Tibial nerve (tissue), 4 donors: ENCODE measurements at regions not wholly inside any gene's neighbourhood (a gene's known extent, or its start where the extent isn't known, plus 50 kb on each side); places are given as distances from the start of the nearest gene placed in this dataset.
"Not testable (repeated sequence)": the region's sequence is repeated elsewhere in the genome, so short reads cannot be mapped to it uniquely, and the experiment has no call there.

Experiments
- DNase-seq, 2 donors: peaks; one replicate each; pipeline ENCODE4 v3.0.0-alpha.2; 2019; ENCODE audit warnings: low spot score in 2 of 2
- H3K27ac ChIP-seq, 4 donors: fragments of 200-600 bp; sonication (generic) in 3 of 4; one replicate each; pipeline ENCODE4 v1.5.1; 2017 to 2019; ENCODE audit warnings: mild to moderate bottlenecking in 1 of 4
- H3K27me3 ChIP-seq, 2 donors: fragments of 200-600 bp; sonication (generic) in 1 of 2; one replicate each; pipeline versions ENCODE4 v1.5.1 to v1.6.0; 2017 to 2019
- H3K36me3 ChIP-seq, 3 donors: fragments of 200-600 bp; sonication (generic); one replicate each; pipeline ENCODE4 v1.5.1; 2018 to 2019
- H3K4me1 ChIP-seq, 4 donors: fragments of 200-600 bp; sonication (generic) in 3 of 4; one replicate each; pipeline ENCODE4 v1.5.1; 2017 to 2019
- H3K4me3 ChIP-seq, 4 donors: fragments of 200-600 bp; sonication (generic) in 3 of 4; one replicate each; pipeline ENCODE4 v1.5.1; 2017 to 2019; ENCODE audit warnings: mild to moderate bottlenecking in 1 of 4, moderate library complexity in 1 of 4
- H3K9me3 ChIP-seq, 4 donors: fragments of 200-600 bp; sonication (generic) in 3 of 4; one replicate each; pipeline ENCODE4 v1.5.1; 2017 to 2019
- CTCF ChIP-seq, 5 experiments: fragments of 200-600 bp in 3 of 5; fragments of 450-650 bp in 2 of 5; sonication (generic) in 3 of 5; IDR thresholded peaks; one replicate each; pipeline ENCODE4 v1.5.1; 2016 to 2019; ENCODE audit warnings: antibody characterized with exemption in 5 of 5, mild to moderate bottlenecking in 3 of 5, moderate library complexity in 2 of 5
- EP300 ChIP-seq, 2 donors: sonication (generic); formaldehyde crosslinking; IDR thresholded peaks; one replicate each; pipeline ENCODE4 v1.6.1; 2017; ENCODE audit warnings: antibody characterized with exemption in 2 of 2, mild to moderate bottlenecking in 1 of 2
- POLR2A ChIP-seq, 2 donors: fragments of 450-650 bp; IDR thresholded peaks; one replicate each; pipeline ENCODE4 v1.6.1; 2017; ENCODE audit warnings: antibody characterized with exemption in 2 of 2, mild to moderate bottlenecking in 2 of 2, moderate library complexity in 2 of 2
- WGBS, 2 donors: methylation state at CpG; one replicate each; pipeline ENCODE4 v1.1.5; 2018; 5-methylcytosine and 5-hydroxymethylcytosine counted together

DNA sequence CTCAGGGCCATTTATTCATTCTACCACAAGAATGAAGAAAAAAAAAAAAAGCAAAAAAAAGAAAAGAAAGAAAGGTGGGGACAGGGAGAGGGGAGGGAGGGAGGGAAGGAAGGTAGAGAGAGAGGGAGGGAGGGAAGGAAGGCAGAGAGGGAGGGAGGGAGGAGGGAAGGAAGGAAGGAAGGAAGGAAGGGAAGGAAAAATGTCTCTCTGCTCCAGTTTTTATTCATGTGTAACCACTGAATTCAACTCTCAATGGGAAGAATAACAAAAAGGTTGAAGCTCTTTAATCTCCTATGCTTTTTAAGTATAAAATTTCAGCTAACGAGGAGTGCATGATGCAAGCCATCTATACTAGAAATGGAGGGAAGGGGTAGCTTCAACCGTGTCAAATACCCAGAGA lies 287.3 kb downstream of the MREG start:
- Histone ChIP-seq H3K9me3 (no peaks in the 10 kb centered on the region), H3K27me3 (no peaks in the 10 kb centered on the region), H3K4me3 (no peak overlapping the region), H3K27ac (no peak overlapping the region), H3K4me1 (peaks cover 0 to 14% (median 4%) of the 10 kb centered on the region in 4 donors), H3K36me3 (no peaks in the 10 kb centered on the region)
- TF ChIP-seq EP300 (IDR thresholded peaks at IDR 0.05) (no peak), POLR2A (IDR thresholded peaks at IDR 0.05) (no peak), CTCF (IDR thresholded peaks at IDR 0.05) (no peak)
- WGBS, 2 donors, result 90 to 91% methylated on average over 2 of the region's 2 CpGs
- no peak for DNase-seq

DNA sequence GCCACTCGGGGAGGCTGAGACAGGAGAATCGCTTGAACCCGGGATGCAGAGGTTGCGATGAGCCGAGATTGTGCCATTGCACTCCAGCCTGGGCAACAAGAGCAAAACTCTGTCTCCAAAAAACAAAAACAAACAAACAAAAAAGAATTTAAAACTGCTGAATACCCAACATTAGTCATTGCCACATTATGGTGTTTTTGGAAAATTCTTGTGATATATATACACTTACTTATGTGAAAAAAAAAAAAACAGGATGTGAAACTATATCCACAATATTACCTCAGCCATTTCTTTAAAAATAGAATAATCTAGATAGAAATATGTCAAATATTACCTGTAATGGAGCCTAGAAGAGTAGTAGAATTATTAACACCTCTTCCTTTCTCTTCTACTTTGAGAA lies 288.3 kb upstream of the FN1 start:
- 98% methylated on average over 5 of the region's 5 CpGs for WGBS, 2 donors
- H3K4me3 ChIP-seq, result no peak overlapping the region
- H3K27ac ChIP-seq, result no peak overlapping the region
- H3K4me1 ChIP-seq, result peaks cover 0 to 11% (median 4%) of the 10 kb centered on the region in 4 donors
- no peak for TF ChIP-seq EP300 (IDR thresholded peaks at IDR 0.05)
- TF ChIP-seq POLR2A (IDR thresholded peaks at IDR 0.05), result no peak
- no peak for TF ChIP-seq CTCF (IDR thresholded peaks at IDR 0.05)
- no peaks in the 10 kb centered on the region for H3K27me3 ChIP-seq
- no peaks in the 10 kb centered on the region for H3K9me3 ChIP-seq
- DNase-seq, result no peak
- H3K36me3 ChIP-seq, result no peaks in the 10 kb centered on the region

DNA sequence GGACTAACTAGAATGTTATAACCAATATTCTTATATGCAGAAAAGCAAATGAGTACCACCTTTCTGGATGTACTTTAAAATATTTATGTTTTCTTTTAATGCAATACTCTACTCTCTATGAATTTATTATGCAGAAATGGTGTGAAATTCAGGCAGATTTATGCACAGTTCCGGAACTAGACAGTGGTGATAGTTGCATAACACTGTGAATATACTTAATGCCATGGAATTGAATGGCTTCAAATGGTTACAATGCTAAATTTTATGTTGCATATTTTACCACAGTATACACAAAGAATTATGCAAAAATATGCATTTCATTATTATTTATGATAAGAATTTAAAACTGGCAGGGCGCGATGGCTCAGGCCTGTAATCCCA lies 287.8 kb upstream of the FN1 start:
- H3K36me3 ChIP-seq, result no peaks in the 10 kb centered on the region
- no peak overlapping the region for H3K27ac ChIP-seq
- no peaks in the 10 kb centered on the region for H3K9me3 ChIP-seq
- TF ChIP-seq POLR2A (IDR thresholded peaks at IDR 0.05) (no peak), EP300 (IDR thresholded peaks at IDR 0.05) (no peak), CTCF (IDR thresholded peaks at IDR 0.05) (no peak)
- H3K27me3 ChIP-seq, result no peaks in the 10 kb centered on the region
- no peak for DNase-seq
- peaks cover 0 to 8% (median 3%) of the 10 kb centered on the region in 4 donors for H3K4me1 ChIP-seq
- no peak overlapping the region for H3K4me3 ChIP-seq
- 92 to 95% methylated on average over 3 of the region's 3 CpGs for WGBS, 2 donors

DNA sequence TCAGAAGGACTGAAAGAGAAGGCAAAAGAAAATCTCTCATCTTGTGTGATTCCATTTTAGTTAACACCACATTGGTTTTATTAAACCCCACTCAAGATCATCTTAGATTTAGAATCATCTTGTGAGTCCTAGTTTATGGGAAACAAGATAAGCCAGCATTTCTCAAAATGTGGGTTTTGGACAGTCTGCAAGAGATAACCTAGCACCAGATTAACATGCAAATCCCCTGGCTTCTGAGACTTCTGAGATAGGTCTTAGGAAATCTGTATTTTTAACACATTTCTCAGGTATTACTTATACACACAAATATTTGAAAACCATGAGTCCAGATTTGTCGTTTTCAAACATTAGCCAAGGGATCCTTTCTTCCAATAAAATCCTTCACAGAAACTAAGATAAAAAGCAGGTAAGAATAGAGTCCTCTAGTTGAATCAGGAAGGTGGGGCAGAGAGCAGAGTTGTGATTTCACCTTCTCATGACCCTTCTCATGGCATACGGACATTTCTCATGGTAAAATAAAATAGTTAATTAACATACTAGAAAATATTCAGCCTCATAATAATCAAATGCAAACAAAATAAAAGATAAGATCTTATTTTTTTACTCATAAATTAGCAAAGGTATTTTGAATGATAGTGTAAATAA lies 287.2 kb upstream of the FN1 start:
- H3K36me3 ChIP-seq, result no peaks in the 10 kb centered on the region
- no peaks in the 10 kb centered on the region for H3K27me3 ChIP-seq
- WGBS, 2 donors, result 78 to 80% methylated on average over 2 of the region's 2 CpGs
- peaks cover 0 to 5% (median 1%) of the 10 kb centered on the region in 4 donors for H3K4me1 ChIP-seq
- no peaks in the 10 kb centered on the region for H3K9me3 ChIP-seq
- no peak overlapping the region for H3K4me3 ChIP-seq
- no peak overlapping the region for H3K27ac ChIP-seq
- DNase-seq, result no peak
- TF ChIP-seq POLR2A (IDR thresholded peaks at IDR 0.05) (no peak), CTCF (IDR thresholded peaks at IDR 0.05) (no peak), EP300 (IDR thresholded peaks at IDR 0.05) (no peak)

GRCh38 chr2:215722125-215722524 lies 286.3 kb upstream of the FN1 start:
- TF ChIP-seq EP300 (IDR thresholded peaks at IDR 0.05), result no peak
- no peak for TF ChIP-seq POLR2A (IDR thresholded peaks at IDR 0.05)
- no peak for TF ChIP-seq CTCF (IDR thresholded peaks at IDR 0.05)
- whole genome bisulfite sequencing, 2 donors, result 85 to 90% methylated on average over 5 of the region's 5 CpGs
- no peaks in the 10 kb centered on the region for H3K36me3 ChIP-seq
- H3K9me3 ChIP-seq, result no peaks in the 10 kb centered on the region
- no peaks in the 10 kb centered on the region for H3K27me3 ChIP-seq
- H3K4me1 ChIP-seq, result peaks cover 0 to 6% (median 0%) of the 10 kb centered on the region in 4 donors
- no peak for DNase-seq
- H3K4me3 ChIP-seq, result no peak overlapping the region
- H3K27ac ChIP-seq, result no peak overlapping the region

- not testable (repeated sequence) for H3K36me3 ChIP-seq, H3K9me3 ChIP-seq, H3K27ac ChIP-seq, H3K4me3 ChIP-seq, H3K27me3 ChIP-seq, H3K4me1 ChIP-seq, DNase-seq
- WGBS, 2 donors, result 88 to 89% methylated on average over 1 of the region's 1 CpG
Observed at GRCh38 chr2:215721515-215721914, 285.6 kb upstream of the FN1 start.
